ENCODE measurements at regions not wholly inside any gene's neighbourhood (a gene's known extent, or its start where the extent isn't known, plus 50 kb on each side); places are given as distances from the start of the nearest gene placed in this dataset.

GRCh38 chr5:147956064-147956841 is 49.9 kb upstream of the C5orf46 start:
- TF ChIP-seq CTCF (IDR thresholded peaks at IDR 0.05; ENCODE audit: extremely low read depth, low read depth, low read length), result no peak
- H3K4me3 ChIP-seq (ENCODE audit: insufficient read depth, low read length), result no peak overlapping the region
- no peaks in the 10 kb centered on the region for H3K4me1 ChIP-seq (ENCODE audit: insufficient read depth, low read length)
- H2AFZ ChIP-seq (ENCODE audit: low read length), result no peak overlapping the region
- no peaks in the 10 kb centered on the region for H4K20me1 ChIP-seq (ENCODE audit: insufficient read depth, low read length)
- no peaks in the 10 kb centered on the region for H3K36me3 ChIP-seq (ENCODE audit: insufficient read depth, low read length)
- no peak for DNase-seq (ENCODE audit: insufficient read length, low spot score, missing footprints)
- no peak overlapping the region for H3K4me2 ChIP-seq (ENCODE audit: insufficient read depth, low read length)
- H3K79me2 ChIP-seq (ENCODE audit: insufficient read depth, low read length), result no peaks in the 10 kb centered on the region
- no peaks in the 10 kb centered on the region for H3K27me3 ChIP-seq (ENCODE audit: insufficient read depth, low read length)
- no peaks in the 10 kb centered on the region for H3K9me3 ChIP-seq (ENCODE audit: low read depth, low read length)
- no peak overlapping the region for H3K27ac ChIP-seq (ENCODE audit: low read depth, low read length)

Measured in osteoblast (primary cell).